PC-3 (cell line): ENCODE measurements at regions not wholly inside any gene's neighbourhood (a gene's known extent, or its start where the extent isn't known, plus 50 kb on each side); places are given as distances from the start of the nearest gene placed in this dataset.

ENCODE experiments used
- ATAC-seq: fragments of 200-7000 bp; cut with Tn5 transposase; 2 replicates; pipeline ENCODE4 v1.9.1; 2020; ENCODE audit warnings: mild to moderate bottlenecking, moderate library complexity
- BruUV-seq: library from RNA; stranded (reverse); fragments of 400-500 nt; replicated peaks from 2 replicates; lab custom pipeline; 2021; lab: Mats Ljungman, UMichigan
- CTCF ChIA-PET: fragments of 300-600 bp; sonication (Branson Sonifier 250); formaldehyde crosslinking; loops from one replicate; lab custom pipeline; 2022; ENCODE audit warnings: antibody characterized with exemption; lab: Charles Lee
- POLR2A ChIA-PET: fragments of 300-600 bp; sonication (Branson Sonifier 250); formaldehyde crosslinking; loops from one replicate; lab custom pipeline; 2022; ENCODE audit warnings: antibody characterized with exemption; ENCODE audit not compliant: unreplicated experiment; lab: Charles Lee
- DNase-seq: peaks from one replicate; pipeline ENCODE4 v3.0.0-alpha.2; 2015
- H2AFZ ChIP-seq: fragments of 300-600 bp; sonication (generic); 2 replicates; pipeline ENCODE4 v1.6.0; 2016; ENCODE audit warnings: antibody characterized with exemption, low read length
- H3F3A ChIP-seq: fragments of 300-600 bp; sonication (generic); one replicate; pipeline ENCODE4 v1.6.0; 2017; ENCODE audit warnings: antibody characterized with exemption, low read length, control low read depth, mild to moderate bottlenecking; ENCODE audit not compliant: unreplicated experiment
- H3K27ac ChIP-seq: fragments of 300-600 bp; sonication (generic); 2 replicates; pipeline ENCODE4 v1.5.1; 2016; ENCODE audit warnings: mild to moderate bottlenecking, low read length
- H3K27me3 ChIP-seq: fragments of 300-600 bp; sonication (generic); 2 replicates; pipeline ENCODE4 v1.6.1; 2016; ENCODE audit warnings: low read length, mixed read lengths
- H3K36me3 ChIP-seq: fragments of 300-600 bp; sonication (generic); 2 replicates; pipeline ENCODE4 v1.6.1; 2016; ENCODE audit warnings: low read depth, mixed run types, low read length, mixed read lengths
- H3K4me1 ChIP-seq: fragments of 300-600 bp; sonication (generic); 2 replicates; pipeline ENCODE4 v1.5.1; 2016; ENCODE audit warnings: low read length; ENCODE audit not compliant: insufficient read depth
- H3K4me2 ChIP-seq: fragments of 300-600 bp; sonication (generic); 2 replicates; pipeline ENCODE4 v1.6.0; 2016; ENCODE audit warnings: low read length
- H3K4me3 ChIP-seq: fragments of 300-600 bp; sonication (generic); 2 replicates; pipeline ENCODE4 v1.5.1; 2016; ENCODE audit warnings: mild to moderate bottlenecking, low read length, mixed read lengths
- H3K79me2 ChIP-seq: fragments of 300-600 bp; sonication (generic); 2 replicates; pipeline ENCODE4 v1.6.1; 2017; ENCODE audit warnings: low read length, mixed read lengths
- H3K9ac ChIP-seq: fragments of 300-600 bp; sonication (generic); 2 replicates; pipeline ENCODE4 v1.6.0; 2016; ENCODE audit warnings: mild to moderate bottlenecking, low read length
- H3K9me2 ChIP-seq: fragments of 300-600 bp; sonication (generic); replicated peaks from 2 replicates; pipeline ENCODE4 v1.6.1; 2016; ENCODE audit warnings: mixed run types, low read length, mixed read lengths
- H3K9me3 ChIP-seq: fragments of 300-600 bp; sonication (generic); 2 replicates; pipeline ENCODE4 v1.6.1; 2016; ENCODE audit warnings: low read length, mixed read lengths
- H4K20me1 ChIP-seq: fragments of 300-600 bp; sonication (generic); 2 replicates; pipeline ENCODE4 v1.6.1; 2016; ENCODE audit warnings: low read length, mixed read lengths
- EZH2 ChIP-seq: fragments of 300-600 bp; sonication (generic); IDR thresholded peaks from one replicate; pipeline ENCODE4 v1.6.1; 2017; ENCODE audit warnings: antibody characterized with exemption, mild to moderate bottlenecking, low read length; ENCODE audit not compliant: unreplicated experiment
- EZH2phosphoT487 ChIP-seq: fragments of 300-600 bp; sonication (generic); IDR thresholded peaks from 2 replicates; pipeline ENCODE4 v1.6.1; 2018; ENCODE audit warnings: mild to moderate bottlenecking, antibody characterized with exemption, low read length, borderline replicate concordance
- intact Hi-C: fragments of 100-400 bp; cut with micrococcal nuclease; formaldehyde crosslinking; loops from 2 replicates; pipeline ENCODE4 v1.9.0; 2023
- TF ChIP-seq, protein P1 (sequence below): fragments of 300-600 bp; sonication (generic); conservative IDR thresholded peaks from 2 replicates; pipeline ENCODE4 v1.5.1; 2017; ENCODE audit warnings: antibody characterized with exemption, low read depth, mild to moderate bottlenecking, low read length

DNA sequence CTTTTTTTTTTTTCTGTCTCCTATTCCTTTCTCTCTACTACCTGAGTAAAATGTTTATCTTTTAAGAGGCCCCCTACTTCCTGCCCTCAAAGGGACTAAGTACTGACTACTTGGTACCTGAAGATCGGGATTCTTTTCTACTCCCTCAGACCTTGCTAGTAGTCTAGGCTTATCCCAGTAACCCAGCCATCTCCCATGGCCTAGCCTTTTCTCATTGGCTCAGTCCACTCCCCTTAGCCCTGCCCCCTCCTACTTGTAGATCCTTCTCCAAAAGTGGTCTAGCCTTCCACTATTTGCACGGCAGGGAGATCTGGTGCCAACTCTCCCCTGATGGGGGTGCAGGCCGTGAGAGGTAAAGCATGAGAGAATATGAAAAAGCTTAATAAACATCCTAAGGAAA is 133.7 kb downstream of the RCN1 start:
- H3K4me2 ChIP-seq, result no peak overlapping the region
- intact Hi-C loops, result no loop called here
- no peaks in the 10 kb centered on the region for H3F3A ChIP-seq
- no peak for ATAC-seq
- no peak overlapping the region for H3K27ac ChIP-seq
- ChIA-PET CTCF (no interaction called here), POLR2A (no interaction called here)
- no TSS peak for BruUV-seq
- no peaks in the 10 kb centered on the region for H4K20me1 ChIP-seq
- H3K9me2 ChIP-seq, result no peaks in the 10 kb centered on the region
- H3K4me1 ChIP-seq, result no peaks in the 10 kb centered on the region
- H2AFZ ChIP-seq, result no peak overlapping the region
- H3K27me3 ChIP-seq, result peaks cover 15% of the 10 kb centered on the region; the same call in 1 of the 2 replicates
- no peaks in the 10 kb centered on the region for H3K36me3 ChIP-seq
- no peak overlapping the region for H3K9ac ChIP-seq
- no peak overlapping the region for H3K4me3 ChIP-seq
- H3K79me2 ChIP-seq, result no peaks in the 10 kb centered on the region
- TF ChIP-seq EZH2 (no peak), EZH2phosphoT487 (no peak)
- TF ChIP-seq, protein P1, sequence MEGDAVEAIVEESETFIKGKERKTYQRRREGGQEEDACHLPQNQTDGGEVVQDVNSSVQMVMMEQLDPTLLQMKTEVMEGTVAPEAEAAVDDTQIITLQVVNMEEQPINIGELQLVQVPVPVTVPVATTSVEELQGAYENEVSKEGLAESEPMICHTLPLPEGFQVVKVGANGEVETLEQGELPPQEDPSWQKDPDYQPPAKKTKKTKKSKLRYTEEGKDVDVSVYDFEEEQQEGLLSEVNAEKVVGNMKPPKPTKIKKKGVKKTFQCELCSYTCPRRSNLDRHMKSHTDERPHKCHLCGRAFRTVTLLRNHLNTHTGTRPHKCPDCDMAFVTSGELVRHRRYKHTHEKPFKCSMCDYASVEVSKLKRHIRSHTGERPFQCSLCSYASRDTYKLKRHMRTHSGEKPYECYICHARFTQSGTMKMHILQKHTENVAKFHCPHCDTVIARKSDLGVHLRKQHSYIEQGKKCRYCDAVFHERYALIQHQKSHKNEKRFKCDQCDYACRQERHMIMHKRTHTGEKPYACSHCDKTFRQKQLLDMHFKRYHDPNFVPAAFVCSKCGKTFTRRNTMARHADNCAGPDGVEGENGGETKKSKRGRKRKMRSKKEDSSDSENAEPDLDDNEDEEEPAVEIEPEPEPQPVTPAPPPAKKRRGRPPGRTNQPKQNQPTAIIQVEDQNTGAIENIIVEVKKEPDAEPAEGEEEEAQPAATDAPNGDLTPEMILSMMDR, result no peak
- H3K9me3 ChIP-seq, result no peaks in the 10 kb centered on the region
- no peak for DNase-seq

DNA sequence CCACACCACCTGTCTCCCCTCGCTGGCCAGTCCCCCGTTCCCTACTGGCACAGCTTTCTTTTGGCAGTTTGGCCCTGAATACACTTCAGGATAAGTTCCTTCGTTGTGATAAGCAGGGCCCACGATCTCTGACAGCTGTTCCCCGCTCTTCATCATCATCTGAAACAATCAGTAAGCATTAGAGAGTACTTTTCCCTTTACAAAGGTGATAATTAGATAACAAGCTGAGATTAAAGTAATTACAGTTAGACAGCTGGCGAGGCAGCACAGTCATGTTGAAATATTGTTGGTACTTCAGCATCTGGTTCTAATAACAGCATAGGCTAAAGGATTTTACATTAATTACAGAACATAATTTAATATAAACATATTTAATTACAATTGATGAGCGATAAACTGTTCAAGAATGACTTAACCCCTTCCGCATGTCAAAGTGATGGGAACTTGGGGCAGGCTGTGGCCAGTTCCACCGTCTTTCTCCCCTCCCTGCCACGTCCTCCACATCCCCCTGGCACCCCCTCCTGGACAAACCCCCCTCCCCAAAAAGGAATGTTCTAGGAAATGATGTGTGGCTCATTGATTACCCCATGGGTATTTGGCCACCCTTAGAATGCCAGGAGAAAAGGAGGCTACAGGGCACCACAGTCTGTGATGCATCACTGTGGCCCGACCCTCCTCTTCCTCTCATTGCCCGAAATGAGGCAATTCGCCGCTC is 134.9 kb downstream of the RCN1 start:
- Histone ChIP-seq H3K36me3 (no peaks in the 10 kb centered on the region), H3K27me3 (peaks cover 15% of the 10 kb centered on the region; the same call in 1 of the 2 replicates), H3K9me3 (no peaks in the 10 kb centered on the region), H2AFZ (no peak overlapping the region), H3K4me1 (no peaks in the 10 kb centered on the region), H3K9ac (no peak overlapping the region), H3K9me2 (no peaks in the 10 kb centered on the region), H3K4me3 (no peak overlapping the region), H3K4me2 (no peak overlapping the region), H4K20me1 (no peaks in the 10 kb centered on the region), H3K27ac (no peak overlapping the region), H3F3A (no peaks in the 10 kb centered on the region), H3K79me2 (no peaks in the 10 kb centered on the region)
- ATAC-seq, result no peak
- ChIA-PET CTCF (no interaction called here), POLR2A (no interaction called here)
- intact Hi-C loops, result no loop called here
- BruUV-seq, result no TSS peak
- TF ChIP-seq EZH2phosphoT487, result no peak
- no peak for TF ChIP-seq EZH2
- TF ChIP-seq, protein P1, result no peak
- no peak for DNase-seq

DNA sequence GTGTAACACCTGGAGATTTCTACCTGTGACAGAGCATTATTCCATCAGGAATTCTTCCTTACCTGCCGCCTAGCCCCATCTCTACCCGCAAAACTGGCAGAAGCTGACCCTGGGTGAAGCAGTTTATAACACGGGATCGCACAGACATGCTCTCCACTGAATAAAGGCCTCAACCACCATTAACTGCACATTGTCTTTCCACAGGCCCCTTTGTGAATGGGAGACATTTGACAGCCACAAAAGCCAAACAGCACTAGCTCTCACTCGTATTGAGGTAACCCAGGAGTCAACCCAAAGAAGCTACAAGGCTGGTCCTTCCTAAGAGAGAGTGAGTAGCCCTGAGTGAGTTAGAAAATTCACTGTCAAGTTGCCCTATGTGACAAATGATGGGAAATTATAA is 135.6 kb downstream of the RCN1 start:
- H3K9me3 ChIP-seq, result no peaks in the 10 kb centered on the region
- no peaks in the 10 kb centered on the region for H3K36me3 ChIP-seq
- peaks cover 15% of the 10 kb centered on the region; the same call in 1 of the 2 replicates for H3K27me3 ChIP-seq
- CTCF ChIA-PET, result no interaction called here
- H2AFZ ChIP-seq, result no peak overlapping the region
- H3K4me3 ChIP-seq, result no peak overlapping the region
- intact Hi-C loops, result no loop called here
- ATAC-seq (no peak), DNase-seq (no peak)
- H3F3A ChIP-seq, result no peaks in the 10 kb centered on the region
- no peak overlapping the region for H3K27ac ChIP-seq
- BruUV-seq, result no TSS peak
- POLR2A ChIA-PET, result no interaction called here
- no peaks in the 10 kb centered on the region for H3K4me1 ChIP-seq
- no peak overlapping the region for H3K9ac ChIP-seq
- no peaks in the 10 kb centered on the region for H4K20me1 ChIP-seq
- TF ChIP-seq, protein P1, result no peak
- no peak for TF ChIP-seq EZH2phosphoT487
- TF ChIP-seq EZH2, result no peak
- no peak overlapping the region for H3K4me2 ChIP-seq
- H3K9me2 ChIP-seq, result no peaks in the 10 kb centered on the region
- no peaks in the 10 kb centered on the region for H3K79me2 ChIP-seq
